GM18511 (cell line): ENCODE measurements at regions not wholly inside any gene's neighbourhood (a gene's known extent, or its start where the extent isn't known, plus 50 kb on each side); places are given as distances from the start of the nearest gene placed in this dataset.

Experiments
- ATAC-seq: cut with Tn5 transposase; IDR thresholded peaks from one replicate; pipeline ENCODE4 v1.9.1; 2021; ENCODE audit warnings: mild to moderate bottlenecking, moderate library complexity; ENCODE audit not compliant: unreplicated experiment

- ATAC-seq, result no peak
Measured at GRCh38 chr7:36802459-36803135, 78.3 kb upstream of the AOAH start.

- no peak for ATAC-seq
Measured at GRCh38 chr7:36796850-36797536, 72.7 kb upstream of the AOAH start.

- ATAC-seq, result no peak
Measured at GRCh38 chr7:36795451-36796021, 71.2 kb upstream of the AOAH start.

- ATAC-seq, result no peak
Measured at GRCh38 chr7:36794689-36795088, 70.4 kb upstream of the AOAH start.

- peak; percentile 51 for ATAC-seq
Measured at GRCh38 chr7:36792421-36792820, 68.1 kb upstream of the AOAH start.

- ATAC-seq, result no peak
Measured at GRCh38 chr7:36790311-36790787, 66.1 kb upstream of the AOAH start.

- ATAC-seq, result no peak
Measured at GRCh38 chr7:36788825-36789470, 64.7 kb upstream of the AOAH start.

GRCh38 chr7:36787933-36788378 is 63.7 kb upstream of the AOAH start:
- ATAC-seq, result no peak

- ATAC-seq, result peak; percentile 100
Measured at GRCh38 chr7:36784991-36785940, 61.0 kb upstream of the AOAH start.

- ATAC-seq, result no peak
Measured at GRCh38 chr7:36781011-36781738, 56.9 kb upstream of the AOAH start.

- no peak for ATAC-seq
Measured at GRCh38 chr7:36777855-36778254, 53.6 kb upstream of the AOAH start.

GRCh38 chr7:36777062-36777461 is 52.8 kb upstream of the AOAH start:
- no peak for ATAC-seq

GRCh38 chr7:36775676-36776075 is 51.4 kb upstream of the AOAH start:
- no peak for ATAC-seq

GRCh38 chr7:36775061-36775620 is 50.8 kb upstream of the AOAH start:
- no peak for ATAC-seq
